ENCODE measurements at regions not wholly inside any gene's neighbourhood (a gene's known extent, or its start where the extent isn't known, plus 50 kb on each side); places are given as distances from the start of the nearest gene placed in this dataset.

GRCh38 chr11:81869351-81870065 lies 864.2 kb downstream of the FAM181B start (continued):
- peak; percentile 74 for TF ChIP-seq SKIL (IDR thresholded peaks at IDR 0.05; ENCODE audit: low read depth, poor library complexity, severe bottlenecking)
- no peak for TF ChIP-seq RELA (IDR thresholded peaks at IDR 0.05; ENCODE audit: borderline replicate concordance, partially characterized antibody)
- 0 out of 2 replicates have a peak, but pooled peaks have one; percentile 24 for TF ChIP-seq NFYB (IDR thresholded peaks at IDR 0.05; ENCODE audit: insufficient read depth, low read depth, low read length)
- TF ChIP-seq, protein P1, sequence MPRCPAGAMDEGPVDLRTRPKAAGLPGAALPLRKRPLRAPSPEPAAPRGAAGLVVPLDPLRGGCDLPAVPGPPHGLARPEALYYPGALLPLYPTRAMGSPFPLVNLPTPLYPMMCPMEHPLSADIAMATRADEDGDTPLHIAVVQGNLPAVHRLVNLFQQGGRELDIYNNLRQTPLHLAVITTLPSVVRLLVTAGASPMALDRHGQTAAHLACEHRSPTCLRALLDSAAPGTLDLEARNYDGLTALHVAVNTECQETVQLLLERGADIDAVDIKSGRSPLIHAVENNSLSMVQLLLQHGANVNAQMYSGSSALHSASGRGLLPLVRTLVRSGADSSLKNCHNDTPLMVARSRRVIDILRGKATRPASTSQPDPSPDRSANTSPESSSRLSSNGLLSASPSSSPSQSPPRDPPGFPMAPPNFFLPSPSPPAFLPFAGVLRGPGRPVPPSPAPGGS (IDR thresholded peaks at IDR 0.05; ENCODE audit: borderline replicate concordance, insufficient read depth, low read depth, low read length, poor library complexity, severe bottlenecking) = peak; percentile 92
- TF ChIP-seq ATF7 (IDR thresholded peaks at IDR 0.05; ENCODE audit: low read depth) = peak; percentile 84
- peak; percentile 85; the same call in 1 of the 2 replicates for TF ChIP-seq MTA3 (IDR thresholded peaks at IDR 0.05; ENCODE audit: borderline replicate concordance, low read length)
- TF ChIP-seq BCL11A (IDR thresholded peaks at IDR 0.05; ENCODE audit: low read depth, low read length) = peak; percentile 92
- no peak for TF ChIP-seq E2F8 (IDR thresholded peaks at IDR 0.05; ENCODE audit: low read depth, partially characterized antibody)
- TF ChIP-seq IRF4 (IDR thresholded peaks at IDR 0.05; ENCODE audit: low read depth, low read length) = no peak
- TF ChIP-seq, protein P2, sequence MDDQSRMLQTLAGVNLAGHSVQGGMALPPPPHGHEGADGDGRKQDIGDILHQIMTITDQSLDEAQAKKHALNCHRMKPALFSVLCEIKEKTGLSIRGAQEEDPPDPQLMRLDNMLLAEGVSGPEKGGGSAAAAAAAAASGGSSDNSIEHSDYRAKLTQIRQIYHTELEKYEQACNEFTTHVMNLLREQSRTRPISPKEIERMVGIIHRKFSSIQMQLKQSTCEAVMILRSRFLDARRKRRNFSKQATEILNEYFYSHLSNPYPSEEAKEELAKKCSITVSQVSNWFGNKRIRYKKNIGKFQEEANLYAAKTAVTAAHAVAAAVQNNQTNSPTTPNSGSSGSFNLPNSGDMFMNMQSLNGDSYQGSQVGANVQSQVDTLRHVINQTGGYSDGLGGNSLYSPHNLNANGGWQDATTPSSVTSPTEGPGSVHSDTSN (IDR thresholded peaks at IDR 0.05; ENCODE audit: insufficient replicate concordance, low read depth, low read length) = no peak
- TF ChIP-seq EED (IDR thresholded peaks at IDR 0.05; ENCODE audit: low read depth) = peak; percentile 87
- no peak for TF ChIP-seq PAX5 (IDR thresholded peaks at IDR 0.05; ENCODE audit: borderline replicate concordance, low read depth, low read length)
- peak; percentile 76 for TF ChIP-seq TBL1XR1 (IDR thresholded peaks at IDR 0.05; ENCODE audit: low read depth, low read length)
- TF ChIP-seq REST (IDR thresholded peaks at IDR 0.05; ENCODE audit: low read depth, low read length) = no peak
- TF ChIP-seq, protein P3, sequence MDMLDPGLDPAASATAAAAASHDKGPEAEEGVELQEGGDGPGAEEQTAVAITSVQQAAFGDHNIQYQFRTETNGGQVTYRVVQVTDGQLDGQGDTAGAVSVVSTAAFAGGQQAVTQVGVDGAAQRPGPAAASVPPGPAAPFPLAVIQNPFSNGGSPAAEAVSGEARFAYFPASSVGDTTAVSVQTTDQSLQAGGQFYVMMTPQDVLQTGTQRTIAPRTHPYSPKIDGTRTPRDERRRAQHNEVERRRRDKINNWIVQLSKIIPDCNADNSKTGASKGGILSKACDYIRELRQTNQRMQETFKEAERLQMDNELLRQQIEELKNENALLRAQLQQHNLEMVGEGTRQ (IDR thresholded peaks at IDR 0.05; ENCODE audit: borderline replicate concordance, low read depth, low read length) = no peak
